ENCODE measurements at regions not wholly inside any gene's neighbourhood (a gene's known extent, or its start where the extent isn't known, plus 50 kb on each side); places are given as distances from the start of the nearest gene placed in this dataset.

GRCh38 chr13:50319635-50320255, 304.5 kb downstream of the KCNRG start:
- TF ChIP-seq, protein P1, sequence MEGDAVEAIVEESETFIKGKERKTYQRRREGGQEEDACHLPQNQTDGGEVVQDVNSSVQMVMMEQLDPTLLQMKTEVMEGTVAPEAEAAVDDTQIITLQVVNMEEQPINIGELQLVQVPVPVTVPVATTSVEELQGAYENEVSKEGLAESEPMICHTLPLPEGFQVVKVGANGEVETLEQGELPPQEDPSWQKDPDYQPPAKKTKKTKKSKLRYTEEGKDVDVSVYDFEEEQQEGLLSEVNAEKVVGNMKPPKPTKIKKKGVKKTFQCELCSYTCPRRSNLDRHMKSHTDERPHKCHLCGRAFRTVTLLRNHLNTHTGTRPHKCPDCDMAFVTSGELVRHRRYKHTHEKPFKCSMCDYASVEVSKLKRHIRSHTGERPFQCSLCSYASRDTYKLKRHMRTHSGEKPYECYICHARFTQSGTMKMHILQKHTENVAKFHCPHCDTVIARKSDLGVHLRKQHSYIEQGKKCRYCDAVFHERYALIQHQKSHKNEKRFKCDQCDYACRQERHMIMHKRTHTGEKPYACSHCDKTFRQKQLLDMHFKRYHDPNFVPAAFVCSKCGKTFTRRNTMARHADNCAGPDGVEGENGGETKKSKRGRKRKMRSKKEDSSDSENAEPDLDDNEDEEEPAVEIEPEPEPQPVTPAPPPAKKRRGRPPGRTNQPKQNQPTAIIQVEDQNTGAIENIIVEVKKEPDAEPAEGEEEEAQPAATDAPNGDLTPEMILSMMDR (conservative IDR thresholded peaks at IDR 0.05) = no peak
- TF ChIP-seq EZH2 (IDR thresholded peaks at IDR 0.05; ENCODE audit: low read depth) = no peak

Measured in PC-9 (cell line).